Endothelial cell of umbilical vein (primary cell): ENCODE measurements at regions not wholly inside any gene's neighbourhood (a gene's known extent, or its start where the extent isn't known, plus 50 kb on each side); places are given as distances from the start of the nearest gene placed in this dataset.

Experiments
- BruUV-seq: library from RNA; stranded (reverse); fragments of 400-500 nt; replicated peaks from 2 replicates; lab custom pipeline; 2021; lab: Mats Ljungman, UMichigan
- CTCF ChIA-PET: fragments of 300-600, 350-600 bp; sonication (Branson Sonifier 250); formaldehyde crosslinking; loops from one replicate; lab custom pipeline; 2021; ENCODE audit warnings: antibody characterized with exemption, inconsistent platforms; lab: Charles Lee
- POLR2A ChIA-PET: fragments of 300-600, 350-600 bp; sonication (Branson Sonifier 250); formaldehyde crosslinking; loops from one replicate; lab custom pipeline; 2021; ENCODE audit warnings: antibody characterized with exemption, inconsistent platforms; lab: Charles Lee
- DNase-seq: peaks from one replicate; pipeline ENCODE4 v3.0.0-alpha.2; 2011; ENCODE audit warnings: low read depth, low spot score
- FAIRE-seq: peaks from 2 replicates; lab custom pipeline; 2011; peaks lifted over from hg19 to GRCh38; lab: Jason Lieb, UNC
- H2AFZ ChIP-seq: 2 replicates; pipeline ENCODE4 v1.6.0; 2012; ENCODE audit warnings: low read depth, low read length, control low read depth, inconsistent platforms
- H3K27ac ChIP-seq: 2 replicates; pipeline ENCODE4 v1.5.1; 2011; ENCODE audit warnings: low read depth, mild to moderate bottlenecking, control low read depth, low read length, moderate library complexity; ENCODE audit not compliant: insufficient read depth
- H3K27me3 ChIP-seq, 2 experiments: 2 replicates each; pipeline versions ENCODE4 v1.6.0 to v1.6.1; 2011; ENCODE audit warnings: low read length in 2 of 2, mixed read lengths in 1 of 2; ENCODE audit not compliant: control insufficient read depth in 2 of 2, insufficient read depth in 2 of 2
- H3K36me3 ChIP-seq, 2 experiments: 2 replicates in 1 of 2; 3 replicates in 1 of 2; pipeline ENCODE4 v1.5.1; 2011; ENCODE audit warnings: low read length in 2 of 2, mild to moderate bottlenecking in 1 of 2, moderate library complexity in 1 of 2; ENCODE audit not compliant: control insufficient read depth in 2 of 2, insufficient read depth in 2 of 2; ENCODE audit errors: extremely low read depth in 1 of 2
- H3K4me1 ChIP-seq: 3 replicates; pipeline ENCODE4 v1.5.1; 2011; ENCODE audit warnings: mild to moderate bottlenecking, low read length; ENCODE audit not compliant: control insufficient read depth, insufficient read depth; ENCODE audit errors: extremely low read depth
- H3K4me2 ChIP-seq: 2 replicates; pipeline ENCODE4 v1.6.1; 2011; ENCODE audit warnings: low read length, control low read depth, mixed read lengths; ENCODE audit not compliant: insufficient read depth
- H3K4me3 ChIP-seq, 3 experiments: fragments of 200-600 bp in 1 of 3; sonication (generic), shearing (Covaris generic) in 1 of 3; replicated peaks in 1 of 3; 2 replicates each; pipeline ENCODE4 v1.5.1; 2011 to 2016; ENCODE audit warnings: control low read depth in 3 of 3, low read length in 3 of 3, mild to moderate bottlenecking in 2 of 3, inconsistent platforms in 1 of 3, low read depth in 1 of 3, moderate library complexity in 1 of 3; ENCODE audit not compliant: insufficient read depth in 1 of 3
- H3K79me2 ChIP-seq: 2 replicates; pipeline ENCODE4 v1.6.0; 2012; ENCODE audit warnings: low read length, inconsistent platforms; ENCODE audit not compliant: control insufficient read depth, insufficient read depth
- H3K9ac ChIP-seq: replicated peaks from 2 replicates; pipeline ENCODE3; 2011; ENCODE audit warnings: low read length, control low read depth; ENCODE audit not compliant: insufficient read depth; ENCODE audit errors: extremely low read depth
- H3K9me1 ChIP-seq: replicated peaks from 3 replicates; pipeline ENCODE4 v1.6.0; 2011; ENCODE audit warnings: mild to moderate bottlenecking, low read length; ENCODE audit not compliant: control insufficient read depth, insufficient read depth; ENCODE audit errors: extremely low read depth
- H3K9me3 ChIP-seq: replicated peaks from 2 replicates; pipeline ENCODE4 v1.5.1; 2012; ENCODE audit warnings: low read length, inconsistent platforms; ENCODE audit not compliant: control insufficient read depth, insufficient read depth
- H4K20me1 ChIP-seq: replicated peaks from 2 replicates; pipeline ENCODE3; 2011; ENCODE audit warnings: mild to moderate bottlenecking, low read length; ENCODE audit not compliant: control insufficient read depth, insufficient read depth; ENCODE audit errors: extremely low read depth
- EZH2 ChIP-seq: IDR thresholded peaks from 2 replicates; pipeline ENCODE4 v1.6.1; 2012; ENCODE audit warnings: borderline replicate concordance, low read depth, mild to moderate bottlenecking, moderate library complexity, low read length, inconsistent platforms; ENCODE audit not compliant: severe bottlenecking
- FOS ChIP-seq: IDR thresholded peaks from 2 replicates; pipeline ENCODE4 v1.6.1; 2011; ENCODE audit warnings: mild to moderate bottlenecking, low read length, moderate library complexity, borderline replicate concordance; ENCODE audit not compliant: insufficient read depth
- GATA2 ChIP-seq: IDR thresholded peaks from 2 replicates; pipeline ENCODE4 v1.7.0; 2011; ENCODE audit warnings: low read depth, mild to moderate bottlenecking, moderate library complexity, mixed read lengths, low read length; ENCODE audit not compliant: insufficient read length, insufficient read depth
- JUN ChIP-seq: IDR thresholded peaks from 2 replicates; pipeline ENCODE4 v1.6.1; 2011; ENCODE audit warnings: borderline replicate concordance, low read depth; ENCODE audit not compliant: insufficient read length, insufficient read depth
- MYC ChIP-seq: IDR thresholded peaks from one replicate; pipeline ENCODE4 v1.6.1; 2011; ENCODE audit warnings: mild to moderate bottlenecking, low read depth, low read length
- POLR2A ChIP-seq: IDR thresholded peaks from 2 replicates; pipeline ENCODE4 v1.6.1; 2012; ENCODE audit warnings: low read depth, mild to moderate bottlenecking, control low read depth, low read length
- POLR2AphosphoS5 ChIP-seq: IDR thresholded peaks from 2 replicates; pipeline ENCODE4 v1.6.1; 2012; ENCODE audit warnings: low read depth, mild to moderate bottlenecking, control low read depth, low read length, moderate library complexity; ENCODE audit not compliant: insufficient read depth
- dilution Hi-C: fragments of 300-500 bp; cut with MboI; formaldehyde crosslinking; loops from one replicate; pipeline ENCODE4 v1.15.0; 2019; ENCODE audit warnings: low sequenced_read_pairs; ENCODE audit not compliant: extremely low pct_ligation_motif_present
- intact Hi-C: fragments of 100-400 bp; cut with micrococcal nuclease; formaldehyde crosslinking; loops from one replicate; pipeline ENCODE4 v1.10.0; 2022
- TF ChIP-seq, protein P1 (sequence below), 2 donors: IDR thresholded peaks; 1 replicate in 1 of 2; 2 replicates in 1 of 2; pipeline ENCODE4 v1.5.1; 2011; ENCODE audit warnings: low read length in 2 of 2, mild to moderate bottlenecking in 2 of 2, moderate library complexity in 2 of 2, control low read depth in 1 of 2, inconsistent platforms in 1 of 2, low read depth in 1 of 2; ENCODE audit not compliant: insufficient read depth in 1 of 2; ENCODE audit errors: extremely low read depth in 1 of 2
- TF ChIP-seq, protein P2 (sequence below): IDR thresholded peaks from 2 replicates; pipeline ENCODE4 v1.6.1; 2011; ENCODE audit not compliant: insufficient read depth, insufficient read length

DNA sequence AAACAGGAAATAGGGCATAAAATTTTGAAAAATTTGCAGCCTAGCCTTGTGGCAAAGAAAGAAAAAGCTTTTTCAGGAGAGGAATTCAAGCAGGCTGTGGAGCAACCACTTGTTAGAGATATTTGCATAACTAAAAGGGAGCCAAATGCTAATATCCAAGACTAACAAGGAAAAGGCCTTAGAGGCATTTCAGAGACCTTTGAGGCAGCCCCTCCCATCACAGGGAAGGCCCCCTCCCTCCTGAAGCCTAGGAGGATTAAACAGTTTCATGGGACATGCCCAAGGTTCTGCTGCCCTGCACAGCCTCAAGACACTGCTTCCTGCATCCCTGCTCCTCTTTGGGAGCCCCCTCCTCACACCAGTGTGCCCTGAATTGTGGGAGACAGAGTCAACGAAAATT, 275.4 kb upstream of the SFRP2 start:
- POLR2A ChIA-PET = no interaction called here
- CTCF ChIA-PET = no interaction called here
- H3K27ac ChIP-seq = no peak overlapping the region

DNA sequence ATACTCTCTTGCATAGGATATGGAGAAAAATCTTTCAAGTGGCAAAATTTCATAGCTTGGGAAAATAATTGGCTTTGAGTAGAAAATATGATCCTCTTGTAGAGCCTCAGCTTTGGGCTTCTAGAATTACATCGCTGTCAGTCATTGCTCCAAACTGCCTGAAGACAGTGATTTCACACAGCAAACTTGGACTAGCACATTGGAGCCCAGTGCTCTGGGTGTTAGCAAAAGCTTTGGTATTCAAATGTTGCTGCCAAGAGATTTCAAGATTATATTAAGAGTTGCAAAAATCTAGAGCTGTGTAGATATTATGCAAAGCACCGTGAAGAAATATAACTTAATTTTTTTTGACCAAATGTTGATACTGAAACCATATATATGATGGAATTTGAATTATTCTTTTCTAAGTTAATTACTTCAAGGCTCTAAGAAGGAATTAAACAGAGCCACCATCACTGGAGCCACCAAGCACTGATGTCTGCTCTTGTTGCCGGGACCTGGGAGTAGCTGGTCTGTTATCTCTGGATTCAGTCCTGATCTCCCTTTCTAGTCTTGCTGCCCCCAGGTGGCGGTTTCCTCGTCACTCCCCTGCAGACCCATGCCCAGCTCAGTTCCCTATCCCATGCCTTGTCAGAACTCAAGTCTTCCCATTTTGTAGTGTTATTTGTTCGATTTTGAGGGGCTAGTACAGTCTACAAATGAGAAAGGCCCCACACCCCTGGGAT, 260.7 kb upstream of the SFRP2 start:
- dilution Hi-C loops = no loop called here
- no peak overlapping the region for H3K4me2 ChIP-seq
- H3K9me3 ChIP-seq = peaks cover 4% of the 10 kb centered on the region
- no peaks in the 10 kb centered on the region for H3K27me3 ChIP-seq
- no TSS peak for BruUV-seq
- H3K9me1 ChIP-seq = no peaks in the 10 kb centered on the region
- H3K4me1 ChIP-seq = no peaks in the 10 kb centered on the region
- no peak overlapping the region for H3K4me3 ChIP-seq
- H4K20me1 ChIP-seq = no peaks in the 10 kb centered on the region
- H3K79me2 ChIP-seq = no peaks in the 10 kb centered on the region
- H3K27ac ChIP-seq = no peak overlapping the region
- ChIA-PET CTCF (no interaction called here), POLR2A (no interaction called here)
- H3K9ac ChIP-seq = no peak overlapping the region
- DNase-seq = no peak
- FAIRE-seq = no peak
- no peak overlapping the region for H2AFZ ChIP-seq
- TF ChIP-seq EZH2 (no peak), FOS (no peak), MYC (no peak), GATA2 (no peak), POLR2AphosphoS5 (no peak), JUN (no peak), POLR2A (no peak)
- TF ChIP-seq, protein P1, sequence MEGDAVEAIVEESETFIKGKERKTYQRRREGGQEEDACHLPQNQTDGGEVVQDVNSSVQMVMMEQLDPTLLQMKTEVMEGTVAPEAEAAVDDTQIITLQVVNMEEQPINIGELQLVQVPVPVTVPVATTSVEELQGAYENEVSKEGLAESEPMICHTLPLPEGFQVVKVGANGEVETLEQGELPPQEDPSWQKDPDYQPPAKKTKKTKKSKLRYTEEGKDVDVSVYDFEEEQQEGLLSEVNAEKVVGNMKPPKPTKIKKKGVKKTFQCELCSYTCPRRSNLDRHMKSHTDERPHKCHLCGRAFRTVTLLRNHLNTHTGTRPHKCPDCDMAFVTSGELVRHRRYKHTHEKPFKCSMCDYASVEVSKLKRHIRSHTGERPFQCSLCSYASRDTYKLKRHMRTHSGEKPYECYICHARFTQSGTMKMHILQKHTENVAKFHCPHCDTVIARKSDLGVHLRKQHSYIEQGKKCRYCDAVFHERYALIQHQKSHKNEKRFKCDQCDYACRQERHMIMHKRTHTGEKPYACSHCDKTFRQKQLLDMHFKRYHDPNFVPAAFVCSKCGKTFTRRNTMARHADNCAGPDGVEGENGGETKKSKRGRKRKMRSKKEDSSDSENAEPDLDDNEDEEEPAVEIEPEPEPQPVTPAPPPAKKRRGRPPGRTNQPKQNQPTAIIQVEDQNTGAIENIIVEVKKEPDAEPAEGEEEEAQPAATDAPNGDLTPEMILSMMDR (IDR thresholded peaks at IDR 0.05; ENCODE audit: extremely low read depth in 1 of 2, insufficient read depth in 1 of 2, low read depth in 1 of 2, low read length in 2 of 2) = no peak
- TF ChIP-seq, protein P2, sequence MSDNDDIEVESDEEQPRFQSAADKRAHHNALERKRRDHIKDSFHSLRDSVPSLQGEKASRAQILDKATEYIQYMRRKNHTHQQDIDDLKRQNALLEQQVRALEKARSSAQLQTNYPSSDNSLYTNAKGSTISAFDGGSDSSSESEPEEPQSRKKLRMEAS = no peak
- no peaks in the 10 kb centered on the region for H3K36me3 ChIP-seq
- intact Hi-C loops = no loop called here

More for the DNA sequence above, 275.4 kb upstream of the SFRP2 start:
- Histone ChIP-seq H3K9ac (no peak overlapping the region), H3K9me3 (peaks cover 2% of the 10 kb centered on the region), H3K79me2 (no peaks in the 10 kb centered on the region), H3K4me1 (no peaks in the 10 kb centered on the region), H2AFZ (no peak overlapping the region), H3K4me2 (no peak overlapping the region), H3K36me3 (no peaks in the 10 kb centered on the region), H3K4me3 (no peak overlapping the region), H4K20me1 (no peaks in the 10 kb centered on the region), H3K9me1 (no peaks in the 10 kb centered on the region), H3K27me3 (no peaks in the 10 kb centered on the region)
- TF ChIP-seq EZH2 = no peak
- TF ChIP-seq JUN = no peak
- TF ChIP-seq MYC = no peak
- TF ChIP-seq FOS = no peak
- no peak for TF ChIP-seq POLR2A
- TF ChIP-seq POLR2AphosphoS5 = no peak
- TF ChIP-seq, protein P2 = no peak
- TF ChIP-seq GATA2 = no peak
- BruUV-seq = no TSS peak
- intact Hi-C loops = no loop called here
- no peak for DNase-seq
- dilution Hi-C loops = no loop called here
- FAIRE-seq = no peak
